ENCODE measurements at regions not wholly inside any gene's neighbourhood (a gene's known extent, or its start where the extent isn't known, plus 50 kb on each side); places are given as distances from the start of the nearest gene placed in this dataset.

GRCh38 chr10:22483132-22483531 lies 137.8 kb downstream of the SPAG6 start:
- no peak for DNase-seq
- peak overlapping the region in 1 of 8 donors; percentile 30 for H3K4me3 ChIP-seq
- H3K27me3 ChIP-seq (replicated peaks in 1 of 7) = peaks cover 0 to 7% (median 0%) of the 10 kb centered on the region in 7 donors
- TF ChIP-seq CTCF (IDR thresholded peaks at IDR 0.05 in 8 of 11, conservative IDR thresholded peaks at IDR 0.05 in 3 of 11) = no peak
- TF ChIP-seq POLR2A (IDR thresholded peaks at IDR 0.05) = no peak
- TF ChIP-seq POLR2AphosphoS5 (IDR thresholded peaks at IDR 0.05) = no peak
- no peaks in the 10 kb centered on the region for H3K36me3 ChIP-seq
- no peak overlapping the region for H3K27ac ChIP-seq
- intact Hi-C loops (cut with DNase I; ENCODE audit: low total_unique reads) = no loop called here
- 39 to 69% (median 61%) methylated on average over 1 of the region's 1 CpG for WGBS, 5 donors
- no peaks in the 10 kb centered on the region for H3K9me3 ChIP-seq
- peaks cover 0 to 12% (median 0%) of the 10 kb centered on the region in 6 donors for H3K4me1 ChIP-seq

Measured in spleen (tissue), 11 donors.